ENCODE measurements at regions not wholly inside any gene's neighbourhood (a gene's known extent, or its start where the extent isn't known, plus 50 kb on each side); places are given as distances from the start of the nearest gene placed in this dataset.

DNA sequence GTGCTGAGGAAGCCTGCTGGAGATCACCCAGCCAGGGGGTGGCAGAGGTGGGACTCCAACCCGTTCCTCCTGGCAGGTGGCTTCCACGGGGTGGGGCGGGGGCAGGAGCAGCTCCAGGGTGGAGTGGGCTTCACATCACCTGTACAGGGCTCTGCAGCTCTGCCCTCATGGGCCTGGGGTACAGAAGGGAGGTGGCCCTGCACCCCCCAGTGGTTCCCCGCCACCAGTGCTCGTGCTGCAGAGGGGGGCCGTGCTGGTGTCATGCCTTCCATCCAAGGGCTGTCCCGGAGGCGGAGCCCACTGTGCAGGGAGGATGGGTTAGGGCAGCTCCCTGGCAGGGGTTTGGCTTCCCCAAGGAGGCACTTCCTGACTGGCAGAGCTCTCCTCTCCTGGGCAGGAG is 76.4 kb upstream of the SHISAL1 start:
- TF ChIP-seq, protein P1, sequence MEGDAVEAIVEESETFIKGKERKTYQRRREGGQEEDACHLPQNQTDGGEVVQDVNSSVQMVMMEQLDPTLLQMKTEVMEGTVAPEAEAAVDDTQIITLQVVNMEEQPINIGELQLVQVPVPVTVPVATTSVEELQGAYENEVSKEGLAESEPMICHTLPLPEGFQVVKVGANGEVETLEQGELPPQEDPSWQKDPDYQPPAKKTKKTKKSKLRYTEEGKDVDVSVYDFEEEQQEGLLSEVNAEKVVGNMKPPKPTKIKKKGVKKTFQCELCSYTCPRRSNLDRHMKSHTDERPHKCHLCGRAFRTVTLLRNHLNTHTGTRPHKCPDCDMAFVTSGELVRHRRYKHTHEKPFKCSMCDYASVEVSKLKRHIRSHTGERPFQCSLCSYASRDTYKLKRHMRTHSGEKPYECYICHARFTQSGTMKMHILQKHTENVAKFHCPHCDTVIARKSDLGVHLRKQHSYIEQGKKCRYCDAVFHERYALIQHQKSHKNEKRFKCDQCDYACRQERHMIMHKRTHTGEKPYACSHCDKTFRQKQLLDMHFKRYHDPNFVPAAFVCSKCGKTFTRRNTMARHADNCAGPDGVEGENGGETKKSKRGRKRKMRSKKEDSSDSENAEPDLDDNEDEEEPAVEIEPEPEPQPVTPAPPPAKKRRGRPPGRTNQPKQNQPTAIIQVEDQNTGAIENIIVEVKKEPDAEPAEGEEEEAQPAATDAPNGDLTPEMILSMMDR (conservative IDR thresholded peaks at IDR 0.05 in 1 of 2, IDR thresholded peaks at IDR 0.05 in 1 of 2; ENCODE audit: low read depth in 1 of 2, low read length in 2 of 2): no peak
- TF ChIP-seq EZH2 (IDR thresholded peaks at IDR 0.05; ENCODE audit: low read length, missing control alignments): no peak
